GM12891 (cell line): ENCODE measurements at regions not wholly inside any gene's neighbourhood (a gene's known extent, or its start where the extent isn't known, plus 50 kb on each side); places are given as distances from the start of the nearest gene placed in this dataset.

Experiments
- POLR2A ChIP-seq: IDR thresholded peaks from 2 replicates; pipeline ENCODE4 v1.6.1; 2011; ENCODE audit warnings: low read depth, low read length, control low read depth
- POLR2AphosphoS5 ChIP-seq: IDR thresholded peaks from 2 replicates; pipeline ENCODE4 v1.6.1; 2011; ENCODE audit warnings: low read depth, low read length, control low read depth
- SPI1 ChIP-seq: IDR thresholded peaks from 2 replicates; pipeline ENCODE4 v1.6.1; 2011; ENCODE audit warnings: low read depth, low read length, control low read depth

- TF ChIP-seq POLR2A: no peak
- TF ChIP-seq POLR2AphosphoS5: no peak
- no peak for TF ChIP-seq SPI1
Measured at GRCh38 chr6:43986177-43986825, 141.0 kb downstream of the MRPL14 start.
